ENCODE measurements at regions not wholly inside any gene's neighbourhood (a gene's known extent, or its start where the extent isn't known, plus 50 kb on each side); places are given as distances from the start of the nearest gene placed in this dataset.

DNA sequence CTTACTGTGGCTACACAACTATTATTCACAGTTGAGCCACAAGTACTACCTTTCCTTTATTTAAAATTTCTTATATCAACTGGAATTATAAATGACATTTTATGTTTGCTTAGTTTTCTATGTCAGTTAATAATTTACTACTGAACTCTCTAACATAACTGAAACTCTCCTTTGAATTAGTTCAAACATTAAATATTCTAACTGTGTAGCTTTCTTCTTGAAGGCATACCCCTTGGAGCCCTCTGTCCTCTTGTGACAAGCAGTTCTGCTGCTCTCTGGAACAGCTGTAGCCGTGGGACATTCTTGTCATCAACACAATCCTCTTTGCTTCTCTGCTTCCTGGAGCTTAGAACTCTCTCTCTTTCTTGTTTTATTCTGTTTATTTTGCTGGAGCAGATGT is 244.8 kb downstream of the NHLRC3 start:
- no peak for TF ChIP-seq CTCF (IDR thresholded peaks at IDR 0.05)
- ATAC-seq (ENCODE audit: low FRiP score) (no peak), DNase-seq (ENCODE audit: low spot score) (no peak)

DNA sequence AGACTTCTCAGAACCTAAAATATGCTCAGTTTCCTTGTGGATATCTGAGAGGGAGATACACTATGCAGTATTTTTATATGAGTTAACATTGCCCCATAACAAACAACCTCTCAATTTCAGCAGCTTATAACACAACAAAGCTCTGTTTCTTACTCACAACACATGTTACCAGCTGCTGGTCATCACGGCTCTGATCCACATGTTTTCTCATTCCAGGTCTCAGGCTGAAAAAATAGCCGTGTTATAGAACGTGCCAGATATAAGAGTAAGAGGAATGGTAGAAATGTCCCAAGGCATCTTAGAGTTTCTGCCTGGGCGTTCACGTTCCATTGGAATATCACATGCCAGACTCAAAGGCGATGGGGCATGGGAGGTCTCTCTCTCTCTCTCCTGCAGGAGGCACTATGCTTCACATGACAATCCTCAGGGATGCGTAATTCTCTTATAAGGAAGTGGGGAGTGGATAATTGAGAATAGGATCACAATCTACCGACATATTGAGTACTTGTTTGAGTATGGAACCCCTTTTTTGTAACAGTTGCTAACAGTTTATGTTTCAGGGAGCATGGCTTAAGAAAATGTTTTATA is 246.6 kb downstream of the NHLRC3 start:
- ATAC-seq (ENCODE audit: low FRiP score) (no peak), DNase-seq (ENCODE audit: low spot score) (no peak)

More for the DNA sequence above, 246.6 kb downstream of the NHLRC3 start:
- no peak for TF ChIP-seq CTCF (IDR thresholded peaks at IDR 0.05)
